Stimulated activated CD8-positive, alpha-beta memory T cell treated with anti-CD3 and anti-CD28 coated beads, Interleukin-7, amount 100 ng/mL, for 24 hours (primary cell): ENCODE measurements at regions not wholly inside any gene's neighbourhood (a gene's known extent, or its start where the extent isn't known, plus 50 kb on each side); places are given as distances from the start of the nearest gene placed in this dataset.
"Not testable (repeated sequence)": the region's sequence is repeated elsewhere in the genome, so short reads cannot be mapped to it uniquely, and the experiment has no call there.

Experiments
- DNase-seq: peaks from one replicate; pipeline ENCODE4 v3.0.0-alpha.2; 2020; ENCODE audit warnings: low read depth

GRCh38 chr10:3264161-3264761, 91.7 kb upstream of the PITRM1 start:
- DNase-seq, result no peak

GRCh38 chr10:3263747-3264146, 91.2 kb upstream of the PITRM1 start:
- DNase-seq, result no peak

- DNase-seq, result no peak
Observed at GRCh38 chr10:3263082-3263481, 90.5 kb upstream of the PITRM1 start.

- no peak for DNase-seq
Observed at GRCh38 chr10:3261921-3262320, 89.3 kb upstream of the PITRM1 start.

- no peak for DNase-seq
Observed at GRCh38 chr10:3260066-3260834, 87.7 kb upstream of the PITRM1 start.

GRCh38 chr10:3259499-3259898, 86.9 kb upstream of the PITRM1 start:
- no peak for DNase-seq

- no peak for DNase-seq
Observed at GRCh38 chr10:3258394-3258793, 85.8 kb upstream of the PITRM1 start.

- no peak for DNase-seq
Observed at GRCh38 chr10:3255616-3256015, 83.0 kb upstream of the PITRM1 start.

GRCh38 chr10:3255075-3255474, 82.5 kb upstream of the PITRM1 start:
- DNase-seq, result no peak

- DNase-seq, result not testable (repeated sequence)
Observed at GRCh38 chr10:3253974-3254373, 81.4 kb upstream of the PITRM1 start.

- no peak for DNase-seq
Observed at GRCh38 chr10:3251172-3251571, 78.6 kb upstream of the PITRM1 start.

- DNase-seq, result no peak
Observed at GRCh38 chr10:3249307-3249889, 76.8 kb upstream of the PITRM1 start.

- DNase-seq, result no peak
Observed at GRCh38 chr10:3248526-3249306, 76.1 kb upstream of the PITRM1 start.

GRCh38 chr10:3245395-3245794, 72.8 kb upstream of the PITRM1 start:
- no peak for DNase-seq

GRCh38 chr10:3241967-3242650, 69.5 kb upstream of the PITRM1 start:
- no peak for DNase-seq

- no peak for DNase-seq
Observed at GRCh38 chr10:3241274-3241921, 68.8 kb upstream of the PITRM1 start.

GRCh38 chr10:3239920-3240894, 67.6 kb upstream of the PITRM1 start:
- no peak for DNase-seq

GRCh38 chr10:3239066-3239919, 66.7 kb upstream of the PITRM1 start:
- DNase-seq, result peak; percentile 53

- DNase-seq, result no peak
Observed at GRCh38 chr10:3238115-3238871, 65.7 kb upstream of the PITRM1 start.
